PFSK-1 (cell line): ENCODE measurements at regions not wholly inside any gene's neighbourhood (a gene's known extent, or its start where the extent isn't known, plus 50 kb on each side); places are given as distances from the start of the nearest gene placed in this dataset.

Experiments
- TAF1 ChIP-seq: IDR thresholded peaks from 2 replicates; pipeline ENCODE4 v1.6.1; 2012; ENCODE audit warnings: low read length, control low read depth, borderline replicate concordance; ENCODE audit not compliant: insufficient read depth
- TF ChIP-seq, protein P1 (sequence below), 2 experiments: IDR thresholded peaks; 2 replicates each; pipeline versions ENCODE4 v1.6.1 to v1.8.0; 2011 to 2012; ENCODE audit warnings: low read depth in 2 of 2, low read length in 2 of 2, control low read depth in 1 of 2, inconsistent platforms in 1 of 2, mild to moderate bottlenecking in 1 of 2, moderate library complexity in 1 of 2; ENCODE audit not compliant: insufficient read depth in 1 of 2

DNA sequence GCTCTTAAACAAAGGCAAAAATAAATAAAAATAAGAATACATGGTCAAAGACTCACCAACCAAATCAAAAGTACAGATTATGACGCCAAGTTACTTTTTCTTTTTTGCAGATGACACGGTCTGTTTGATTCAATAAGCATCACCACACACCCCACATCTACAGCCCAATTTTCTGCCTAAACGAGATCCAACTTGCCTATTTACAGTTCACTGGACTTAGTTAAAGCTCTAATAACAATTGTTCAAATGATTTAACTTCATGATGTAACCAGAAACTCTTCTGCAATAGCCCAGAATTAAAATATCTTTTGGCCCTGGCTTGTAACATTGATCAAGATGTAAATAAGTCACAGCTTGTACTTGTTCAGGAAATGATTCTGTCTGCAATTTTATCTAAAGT lies 590.3 kb upstream of the C9orf72 start:
- TF ChIP-seq, protein P1, sequence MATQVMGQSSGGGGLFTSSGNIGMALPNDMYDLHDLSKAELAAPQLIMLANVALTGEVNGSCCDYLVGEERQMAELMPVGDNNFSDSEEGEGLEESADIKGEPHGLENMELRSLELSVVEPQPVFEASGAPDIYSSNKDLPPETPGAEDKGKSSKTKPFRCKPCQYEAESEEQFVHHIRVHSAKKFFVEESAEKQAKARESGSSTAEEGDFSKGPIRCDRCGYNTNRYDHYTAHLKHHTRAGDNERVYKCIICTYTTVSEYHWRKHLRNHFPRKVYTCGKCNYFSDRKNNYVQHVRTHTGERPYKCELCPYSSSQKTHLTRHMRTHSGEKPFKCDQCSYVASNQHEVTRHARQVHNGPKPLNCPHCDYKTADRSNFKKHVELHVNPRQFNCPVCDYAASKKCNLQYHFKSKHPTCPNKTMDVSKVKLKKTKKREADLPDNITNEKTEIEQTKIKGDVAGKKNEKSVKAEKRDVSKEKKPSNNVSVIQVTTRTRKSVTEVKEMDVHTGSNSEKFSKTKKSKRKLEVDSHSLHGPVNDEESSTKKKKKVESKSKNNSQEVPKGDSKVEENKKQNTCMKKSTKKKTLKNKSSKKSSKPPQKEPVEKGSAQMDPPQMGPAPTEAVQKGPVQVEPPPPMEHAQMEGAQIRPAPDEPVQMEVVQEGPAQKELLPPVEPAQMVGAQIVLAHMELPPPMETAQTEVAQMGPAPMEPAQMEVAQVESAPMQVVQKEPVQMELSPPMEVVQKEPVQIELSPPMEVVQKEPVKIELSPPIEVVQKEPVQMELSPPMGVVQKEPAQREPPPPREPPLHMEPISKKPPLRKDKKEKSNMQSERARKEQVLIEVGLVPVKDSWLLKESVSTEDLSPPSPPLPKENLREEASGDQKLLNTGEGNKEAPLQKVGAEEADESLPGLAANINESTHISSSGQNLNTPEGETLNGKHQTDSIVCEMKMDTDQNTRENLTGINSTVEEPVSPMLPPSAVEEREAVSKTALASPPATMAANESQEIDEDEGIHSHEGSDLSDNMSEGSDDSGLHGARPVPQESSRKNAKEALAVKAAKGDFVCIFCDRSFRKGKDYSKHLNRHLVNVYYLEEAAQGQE (IDR thresholded peaks at IDR 0.05; ENCODE audit: insufficient read depth in 1 of 2, low read depth in 2 of 2, low read length in 2 of 2), result no peak
- no peak for TF ChIP-seq TAF1
